Immature natural killer cell (primary cell): ENCODE measurements at regions not wholly inside any gene's neighbourhood (a gene's known extent, or its start where the extent isn't known, plus 50 kb on each side); places are given as distances from the start of the nearest gene placed in this dataset.
A peak's percentile ranks its signal among the peaks of the same experiment; 100 is the strongest.
"Not testable (repeated sequence)": the region's sequence is repeated elsewhere in the genome, so short reads cannot be mapped to it uniquely, and the experiment has no call there.

Source experiments
- DNase-seq, 3 donors: peaks; one replicate each; pipeline ENCODE4 v3.0.0; 2022; ENCODE audit warnings: mixed read lengths in 1 of 3
- H3K27ac Mint-ChIP-seq, 6 donors: one replicate each; pipeline ENCODE4 v1.8.0; 2020; ENCODE audit warnings: mixed read lengths in 6 of 6, mild to moderate bottlenecking in 5 of 6, inconsistent platforms in 4 of 6, moderate library complexity in 3 of 6
- H3K27me3 Mint-ChIP-seq, 3 donors: one replicate each; pipeline ENCODE4 v1.8.0; 2020 to 2021; ENCODE audit warnings: low read depth in 3 of 3, mild to moderate bottlenecking in 3 of 3, mixed read lengths in 3 of 3, moderate library complexity in 3 of 3, inconsistent platforms in 1 of 3
- H3K36me3 Mint-ChIP-seq, 3 donors: one replicate each; pipeline ENCODE4 v1.8.0; 2020; ENCODE audit warnings: mixed read lengths in 3 of 3, inconsistent platforms in 2 of 3, mild to moderate bottlenecking in 2 of 3
- H3K4me1 Mint-ChIP-seq, 2 donors: one replicate each; pipeline ENCODE4 v1.8.0; 2020; ENCODE audit warnings: inconsistent platforms in 2 of 2, mild to moderate bottlenecking in 2 of 2, mixed read lengths in 2 of 2, moderate library complexity in 1 of 2
- H3K4me3 Mint-ChIP-seq, 5 donors: one replicate each; pipeline ENCODE4 v1.8.0; 2020; ENCODE audit warnings: mild to moderate bottlenecking in 5 of 5, mixed read lengths in 5 of 5, inconsistent platforms in 3 of 5, moderate library complexity in 3 of 5
- H3K9me3 Mint-ChIP-seq, 6 donors: one replicate each; pipeline ENCODE4 v1.8.0; 2020; ENCODE audit warnings: mild to moderate bottlenecking in 6 of 6, mixed read lengths in 6 of 6, inconsistent platforms in 4 of 6, moderate library complexity in 3 of 6

DNA sequence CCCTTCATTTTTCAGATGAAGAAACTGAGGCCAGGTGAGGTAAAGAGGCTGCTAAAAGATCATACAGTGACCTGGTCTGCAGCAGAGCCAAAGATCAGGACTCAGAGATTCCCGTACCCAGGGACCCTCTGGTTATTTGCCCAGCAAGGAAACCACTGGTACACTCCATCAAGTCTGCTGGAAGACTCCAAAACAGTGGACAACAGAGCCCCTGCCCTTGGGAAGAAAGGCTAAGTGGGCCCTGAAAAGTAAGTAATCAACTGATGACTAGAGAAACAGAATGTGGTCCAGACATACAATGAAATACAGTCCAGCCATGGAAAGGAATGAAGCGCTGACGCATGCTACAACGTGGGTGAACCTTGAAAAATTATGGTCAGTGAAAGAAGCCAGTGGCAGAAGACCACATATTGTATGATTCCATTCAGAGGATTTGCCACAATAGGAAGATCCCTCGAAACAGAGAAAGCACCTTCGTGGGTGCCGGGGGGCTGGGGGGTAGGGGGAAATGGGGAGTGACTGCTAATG lies 106.4 kb downstream of the ETS2 start:
- no peaks in the 10 kb centered on the region for H3K9me3 Mint-ChIP-seq
- no peak overlapping the region for H3K4me3 Mint-ChIP-seq
- no peak for DNase-seq
- H3K4me1 Mint-ChIP-seq = no peaks in the 10 kb centered on the region
- H3K27ac Mint-ChIP-seq = no peak overlapping the region
- no peaks in the 10 kb centered on the region for H3K36me3 Mint-ChIP-seq
- peaks cover 0 to 3% (median 2%) of the 10 kb centered on the region in 3 donors for H3K27me3 Mint-ChIP-seq

DNA sequence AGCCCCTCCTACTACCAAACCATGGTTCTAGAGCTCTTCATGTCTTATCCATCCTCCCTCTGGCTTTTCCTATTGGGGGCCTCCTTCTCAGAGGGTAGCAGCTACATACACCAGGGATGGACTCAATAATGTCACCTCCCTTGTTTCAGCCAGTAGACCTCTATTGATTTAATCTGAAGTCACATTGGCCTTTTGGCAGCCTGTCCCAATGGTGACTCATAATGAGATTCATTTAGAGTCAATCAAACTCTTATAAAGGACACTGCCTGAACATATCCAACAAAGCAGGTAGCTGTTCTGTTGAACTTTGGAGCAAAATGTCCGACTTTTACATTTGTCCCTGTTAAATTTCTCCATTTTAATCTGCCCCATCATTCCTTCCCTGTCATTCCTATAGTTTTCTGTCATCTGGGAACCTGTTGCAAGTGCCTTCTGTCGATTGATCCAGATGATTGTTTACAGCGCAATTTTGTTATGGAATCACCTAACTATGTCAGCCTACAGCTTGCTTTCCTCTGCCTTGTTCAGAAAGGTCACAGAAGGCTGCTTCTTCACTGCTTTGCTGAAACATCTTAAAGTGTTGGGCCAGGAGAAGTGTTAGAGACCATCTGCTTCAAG lies 105.9 kb downstream of the ETS2 start:
- DNase-seq = no peak
- Mint-ChIP-seq H3K9me3 (no peaks in the 10 kb centered on the region), H3K27ac (no peak overlapping the region), H3K4me1 (no peaks in the 10 kb centered on the region), H3K27me3 (peaks cover 0 to 3% (median 2%) of the 10 kb centered on the region in 3 donors), H3K36me3 (no peaks in the 10 kb centered on the region), H3K4me3 (no peak overlapping the region)

DNA sequence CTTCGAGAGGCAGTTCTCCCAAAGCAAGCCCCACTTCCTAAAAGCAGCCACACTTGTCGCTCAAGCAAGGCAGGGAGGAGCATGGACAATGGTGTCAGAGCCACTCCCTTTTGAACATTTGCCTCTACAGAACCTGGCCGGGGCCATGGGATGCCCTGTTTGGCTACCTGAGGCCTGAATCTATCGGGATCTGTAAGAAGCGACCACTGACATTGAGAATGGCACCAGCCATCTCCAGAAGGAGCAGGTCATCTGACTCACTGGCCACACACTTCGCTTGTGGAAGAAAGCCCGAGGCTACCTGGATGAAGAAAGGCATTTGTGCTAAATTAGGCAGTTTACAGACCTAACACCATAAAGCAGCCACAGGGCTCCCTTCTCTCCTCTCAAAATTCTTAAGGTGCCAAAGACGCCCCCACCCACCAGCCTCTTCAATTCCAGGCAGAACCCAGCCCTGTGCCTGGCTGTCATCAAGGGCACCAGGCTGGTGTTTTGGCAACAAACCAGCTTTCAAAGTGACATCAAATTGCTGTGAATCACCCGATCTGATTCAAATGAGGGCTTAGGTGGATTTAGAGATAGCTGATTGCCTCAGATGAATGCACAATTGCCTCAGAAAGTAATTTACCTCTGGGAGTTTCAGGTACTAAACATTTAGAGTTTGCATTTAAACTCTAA lies 104.8 kb downstream of the ETS2 start:
- H3K4me3 Mint-ChIP-seq = no peak overlapping the region
- H3K27me3 Mint-ChIP-seq = peaks cover 0 to 2% (median 1%) of the 10 kb centered on the region in 3 donors
- H3K9me3 Mint-ChIP-seq = no peaks in the 10 kb centered on the region
- H3K36me3 Mint-ChIP-seq = no peaks in the 10 kb centered on the region
- no peak for DNase-seq
- no peak overlapping the region for H3K27ac Mint-ChIP-seq
- no peaks in the 10 kb centered on the region for H3K4me1 Mint-ChIP-seq

DNA sequence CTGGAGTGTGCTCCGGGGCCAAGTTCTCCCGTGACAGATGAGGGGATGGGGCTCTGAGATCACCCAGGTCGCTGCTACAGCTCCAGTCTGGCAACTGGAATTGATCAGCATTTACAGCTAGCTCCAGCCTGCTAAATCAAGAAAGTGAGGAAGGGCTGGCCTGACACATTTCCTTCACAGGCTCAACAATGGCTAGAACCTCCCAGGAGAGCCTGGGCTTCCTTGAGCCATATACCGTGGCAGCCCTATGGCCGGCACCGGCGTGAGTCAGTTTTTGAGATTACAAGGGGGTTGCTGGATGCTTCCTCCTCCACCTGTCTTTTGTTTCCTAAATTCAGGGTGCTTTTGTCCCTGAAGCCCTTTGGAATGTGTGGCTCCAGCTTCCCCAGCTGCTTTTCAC lies 104.2 kb downstream of the ETS2 start:
- H3K36me3 Mint-ChIP-seq = no peaks in the 10 kb centered on the region
- H3K4me1 Mint-ChIP-seq = no peaks in the 10 kb centered on the region
- no peak overlapping the region for H3K27ac Mint-ChIP-seq
- H3K9me3 Mint-ChIP-seq = no peaks in the 10 kb centered on the region
- H3K27me3 Mint-ChIP-seq = peaks cover 0 to 2% (median 1%) of the 10 kb centered on the region in 3 donors
- no peak for DNase-seq
- H3K4me3 Mint-ChIP-seq = no peak overlapping the region

DNA sequence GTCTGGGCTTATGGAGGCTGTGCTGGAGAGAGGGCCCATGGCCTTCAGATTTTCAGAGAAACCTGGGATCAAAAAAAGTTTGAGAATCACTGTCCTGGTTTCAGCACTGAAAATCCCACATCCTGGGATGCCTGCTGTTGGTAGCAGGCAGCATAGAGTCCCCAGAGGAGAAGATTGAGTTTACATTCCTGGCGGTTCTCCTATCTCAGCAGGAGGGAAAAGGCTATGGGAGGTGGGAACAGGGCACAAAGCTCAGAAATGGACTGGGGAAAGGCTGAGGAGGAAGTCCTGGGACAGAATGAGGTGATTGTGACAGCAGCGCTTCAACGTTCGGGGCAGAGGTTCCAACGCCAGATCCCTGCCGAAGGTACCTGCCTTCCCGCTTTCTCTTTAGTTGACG lies 103.4 kb downstream of the ETS2 start:
- no peak for DNase-seq
- Mint-ChIP-seq H3K27ac (no peak overlapping the region), H3K27me3 (peaks cover 0 to 4% (median 1%) of the 10 kb centered on the region in 3 donors), H3K4me3 (no peak overlapping the region), H3K9me3 (no peaks in the 10 kb centered on the region), H3K4me1 (no peaks in the 10 kb centered on the region), H3K36me3 (no peaks in the 10 kb centered on the region)

DNA sequence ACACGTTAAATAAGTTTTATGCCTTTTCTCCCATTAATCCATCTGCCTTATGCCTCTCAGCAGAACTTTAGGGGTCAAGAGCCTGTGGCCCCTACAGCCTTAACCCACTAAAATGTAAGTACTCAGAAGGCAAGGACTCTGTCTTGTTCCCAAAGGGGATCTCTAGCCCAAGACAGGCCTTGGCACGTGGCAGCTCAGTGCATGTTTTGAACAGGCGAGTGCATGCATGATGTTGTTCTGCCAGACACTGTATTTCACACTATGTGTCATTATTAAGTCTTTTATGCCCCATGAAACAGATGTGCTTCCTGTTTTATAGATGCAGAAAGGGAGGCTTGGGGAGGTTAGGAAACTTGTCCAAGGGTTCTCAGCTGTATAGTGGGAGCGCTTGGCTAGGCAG lies 102.8 kb downstream of the ETS2 start:
- Mint-ChIP-seq H3K4me3 (no peak overlapping the region), H3K27me3 (peaks cover 0 to 4% (median 1%) of the 10 kb centered on the region in 3 donors), H3K9me3 (no peaks in the 10 kb centered on the region), H3K4me1 (no peaks in the 10 kb centered on the region), H3K36me3 (no peaks in the 10 kb centered on the region), H3K27ac (no peak overlapping the region)
- no peak for DNase-seq

DNA sequence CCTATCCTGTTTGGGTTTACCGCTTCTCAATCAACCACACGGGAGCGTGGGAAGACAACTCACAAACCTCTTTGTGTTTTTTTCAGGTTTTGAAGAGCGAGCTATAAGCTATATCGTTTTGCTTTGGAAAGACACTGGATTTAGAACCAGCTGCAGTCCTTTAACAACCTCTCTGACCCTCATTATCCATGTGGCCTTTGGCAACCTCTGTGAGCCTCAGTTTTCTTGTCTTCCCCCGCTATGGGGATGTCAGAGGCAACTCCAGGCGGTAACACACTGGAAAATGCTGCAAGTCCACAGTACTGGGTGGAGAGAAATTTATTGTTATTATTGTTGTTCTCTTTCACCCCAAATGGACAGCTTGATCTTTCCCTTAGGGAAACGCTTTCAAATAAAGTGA lies 100.0 kb downstream of the ETS2 start:
- Mint-ChIP-seq H3K4me1 (no peaks in the 10 kb centered on the region), H3K27me3 (peaks cover 0 to 7% (median 2%) of the 10 kb centered on the region in 3 donors), H3K9me3 (peaks cover 0 to 3% (median 0%) of the 10 kb centered on the region in 6 donors), H3K36me3 (no peaks in the 10 kb centered on the region), H3K4me3 (no peak overlapping the region), H3K27ac (no peak overlapping the region)
- no peak for DNase-seq

DNA sequence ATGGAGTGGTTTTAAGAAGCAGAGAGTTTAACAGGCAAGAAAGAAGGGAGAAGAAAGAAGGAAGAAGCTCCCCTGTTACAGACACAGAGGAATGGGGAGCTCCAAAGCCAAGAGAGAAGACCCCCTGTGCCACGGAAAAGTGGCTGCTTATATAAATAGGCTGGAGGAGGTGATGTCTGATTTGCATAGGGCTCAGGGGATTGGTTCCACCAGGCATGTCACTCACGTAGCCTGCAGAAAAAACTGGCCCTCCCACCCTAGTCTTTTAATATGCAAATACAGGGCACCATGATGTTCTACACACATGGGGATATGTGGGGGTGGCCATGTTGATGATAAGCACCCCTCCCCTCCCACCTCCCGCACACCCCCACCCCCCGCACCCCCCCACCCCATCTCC lies 99.6 kb downstream of the ETS2 start:
- Mint-ChIP-seq H3K36me3 (no peaks in the 10 kb centered on the region), H3K9me3 (peaks cover 0 to 3% (median 0%) of the 10 kb centered on the region in 6 donors), H3K4me3 (no peak overlapping the region), H3K4me1 (no peaks in the 10 kb centered on the region), H3K27me3 (peaks cover 0 to 7% (median 2%) of the 10 kb centered on the region in 3 donors), H3K27ac (peak overlapping the region in 1 of 6 donors; percentile 43)
- DNase-seq = no peak

DNA sequence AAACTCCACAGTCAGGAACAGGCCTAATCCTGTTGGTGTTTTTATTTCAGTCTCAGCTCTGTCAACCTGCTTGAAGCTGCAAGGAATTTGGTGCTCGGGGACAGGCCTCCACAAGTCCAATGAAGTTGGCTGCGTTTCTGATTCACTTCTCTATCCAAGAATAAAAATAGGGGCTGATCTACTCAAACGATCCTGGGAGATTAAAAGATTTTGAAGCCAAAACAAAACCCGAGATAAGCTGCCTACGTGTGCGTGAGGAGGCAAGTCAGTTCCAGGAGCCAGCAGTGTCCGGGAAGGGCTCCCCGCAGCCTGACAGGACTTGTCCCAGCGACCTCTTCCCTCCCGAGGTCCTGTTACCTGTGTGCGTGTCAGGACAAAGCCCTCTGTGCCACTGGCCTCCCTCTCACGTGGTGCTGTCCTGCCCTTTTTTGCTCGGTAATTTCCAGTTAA lies 98.0 kb downstream of the ETS2 start:
- no peaks in the 10 kb centered on the region for H3K36me3 Mint-ChIP-seq
- H3K4me3 Mint-ChIP-seq = no peak overlapping the region
- H3K27ac Mint-ChIP-seq = no peak overlapping the region
- DNase-seq = no peak
- peaks cover 0 to 5% (median 2%) of the 10 kb centered on the region in 3 donors for H3K27me3 Mint-ChIP-seq
- H3K9me3 Mint-ChIP-seq = peaks cover 0 to 3% (median 0%) of the 10 kb centered on the region in 6 donors
- H3K4me1 Mint-ChIP-seq = no peaks in the 10 kb centered on the region

DNA sequence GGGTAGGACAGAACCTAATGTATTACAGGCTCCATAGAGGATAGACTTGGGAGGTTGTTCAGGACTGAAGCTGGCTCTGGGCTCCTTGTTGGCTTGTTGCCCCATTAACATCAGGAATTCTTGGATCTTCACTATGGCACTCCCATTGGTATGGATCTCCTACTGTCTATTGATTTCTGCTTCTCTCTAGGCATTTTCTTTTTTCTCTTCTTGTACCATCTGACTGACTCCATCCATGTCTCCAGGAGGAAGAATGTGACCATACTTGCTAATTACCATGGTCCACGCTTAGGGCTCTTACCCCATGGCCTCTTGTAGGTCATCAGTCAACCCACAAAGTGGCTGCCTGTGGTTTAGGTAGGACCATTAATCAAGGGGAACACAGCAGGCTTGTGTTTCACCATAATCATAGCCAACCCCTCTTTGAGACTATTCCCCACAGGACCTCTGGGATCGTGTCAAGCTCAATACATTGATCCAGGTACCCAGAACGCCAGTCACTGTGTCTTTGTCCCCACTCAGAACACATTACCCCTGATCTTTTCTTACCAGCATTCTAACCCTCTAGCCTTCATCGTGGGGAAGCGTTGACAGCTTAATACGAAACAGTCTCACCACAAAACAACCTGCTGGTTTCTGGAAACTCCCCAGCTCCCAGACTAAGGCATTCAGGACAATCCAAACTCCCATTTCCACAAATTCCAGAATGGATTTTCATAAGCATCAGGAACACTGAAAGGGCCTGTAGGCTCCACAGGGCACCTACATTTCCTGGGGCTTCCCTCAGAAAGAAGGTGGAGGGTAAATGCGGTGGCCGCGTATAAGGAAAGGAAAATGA lies 97.1 kb downstream of the ETS2 start:
- Mint-ChIP-seq H3K9me3 (peaks cover 0 to 3% (median 0%) of the 10 kb centered on the region in 6 donors), H3K27ac (no peak overlapping the region), H3K36me3 (no peaks in the 10 kb centered on the region), H3K4me3 (no peak overlapping the region), H3K27me3 (peaks cover 0 to 5% (median 2%) of the 10 kb centered on the region in 3 donors), H3K4me1 (no peaks in the 10 kb centered on the region)
- no peak for DNase-seq

DNA sequence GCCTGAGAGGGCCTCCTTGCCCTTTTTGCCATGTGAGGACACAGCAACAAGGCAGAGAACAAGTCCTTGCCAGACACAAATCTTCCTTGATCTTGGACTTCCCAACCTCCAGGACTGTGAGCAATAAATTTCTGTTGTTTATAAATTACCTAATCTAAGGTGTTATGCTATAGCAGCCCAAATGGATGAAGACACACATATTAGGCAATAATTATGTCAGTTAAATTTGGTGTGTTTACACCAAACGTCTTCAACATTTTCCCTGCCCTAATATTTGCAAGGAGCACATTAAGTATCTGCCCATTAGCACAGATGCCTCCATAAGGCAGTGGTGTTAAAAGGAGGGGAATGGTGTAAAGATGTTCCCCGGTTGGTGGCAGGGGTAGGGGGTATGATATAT lies 94.8 kb downstream of the ETS2 start:
- Mint-ChIP-seq H3K27ac (no peak overlapping the region), H3K27me3 (peaks cover 2 to 5% (median 3%) of the 10 kb centered on the region in 3 donors), H3K36me3 (no peaks in the 10 kb centered on the region), H3K4me1 (no peaks in the 10 kb centered on the region), H3K4me3 (no peak overlapping the region), H3K9me3 (peaks cover 0 to 3% (median 0%) of the 10 kb centered on the region in 6 donors)
- no peak for DNase-seq

DNA sequence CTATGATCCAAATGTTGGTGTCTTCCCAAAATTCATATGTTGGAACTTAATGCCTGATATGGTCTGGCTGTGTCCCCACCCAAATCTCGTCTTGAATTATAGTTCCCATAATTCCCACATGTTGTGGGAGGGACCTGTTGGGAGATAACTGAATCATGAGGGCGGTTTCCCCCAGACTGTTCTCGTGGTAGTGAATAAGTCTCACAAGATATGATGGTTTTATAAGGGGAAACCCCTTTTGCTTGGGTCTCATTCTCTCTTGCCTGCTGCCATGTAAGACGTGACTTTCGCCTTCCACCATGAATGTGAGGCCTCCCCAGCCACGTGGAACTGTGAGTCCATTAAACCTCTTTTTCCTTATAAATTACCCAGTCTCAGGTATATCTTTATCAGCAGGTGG lies 94.3 kb downstream of the ETS2 start:
- H3K4me1 Mint-ChIP-seq, H3K4me3 Mint-ChIP-seq, DNase-seq, H3K36me3 Mint-ChIP-seq, H3K27me3 Mint-ChIP-seq, H3K27ac Mint-ChIP-seq, H3K9me3 Mint-ChIP-seq: not testable (repeated sequence)

DNA sequence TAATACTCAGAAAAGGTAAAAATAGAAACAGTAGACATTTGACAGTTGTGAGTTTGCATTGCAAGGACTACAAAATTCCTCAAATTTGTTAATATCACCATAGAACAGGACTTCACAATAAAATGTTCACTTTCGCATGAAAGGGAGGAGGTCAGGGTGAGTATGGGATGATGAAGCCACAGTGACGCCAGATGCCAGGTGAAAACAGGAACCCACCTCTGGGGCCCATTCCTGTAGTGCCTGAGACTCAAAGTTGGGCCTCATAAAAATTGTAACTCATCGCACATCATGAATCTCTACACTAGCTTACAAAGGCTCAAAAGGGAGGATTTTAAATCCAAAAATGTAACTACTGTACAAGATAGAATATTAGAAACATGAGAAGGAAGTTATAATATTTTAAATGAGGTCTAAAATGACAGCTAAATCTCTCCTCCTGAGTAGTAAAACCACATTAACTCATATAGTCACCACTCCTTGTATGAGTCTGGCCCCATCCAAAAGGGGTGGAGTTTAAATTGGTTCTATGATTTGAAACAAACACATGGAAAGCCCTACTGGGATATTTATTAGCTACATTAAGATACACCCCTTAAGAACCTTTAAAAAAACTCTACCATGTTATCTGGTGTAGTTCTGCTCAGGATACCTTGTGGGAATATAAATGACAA lies 93.7 kb downstream of the ETS2 start:
- Mint-ChIP-seq H3K27ac (no peak overlapping the region), H3K4me1 (no peaks in the 10 kb centered on the region), H3K4me3 (no peak overlapping the region), H3K36me3 (no peaks in the 10 kb centered on the region), H3K9me3 (peaks cover 0 to 3% (median 0%) of the 10 kb centered on the region in 6 donors), H3K27me3 (peaks cover 3 to 7% (median 5%) of the 10 kb centered on the region in 3 donors)
- no peak for DNase-seq
